NCI-H1092 treated with DMSO at 0.1 percent for 48 hours (cell line): ENCODE measurements at regions not wholly inside any gene's neighbourhood (a gene's known extent, or its start where the extent isn't known, plus 50 kb on each side); places are given as distances from the start of the nearest gene placed in this dataset.

ENCODE experiments used
- DNase-seq: peaks from one replicate; lab custom pipeline; 2025; lab: John Stamatoyannopoulos, UW

GRCh38 chr2:126990605-126991532 is 92.2 kb downstream of the TEX51 start:
- no peak for DNase-seq

GRCh38 chr2:126994340-126994777 is 95.7 kb downstream of the TEX51 start:
- no peak for DNase-seq

GRCh38 chr2:126995621-126996377 is 97.1 kb downstream of the TEX51 start:
- DNase-seq, result no peak

- DNase-seq, result no peak
Observed at GRCh38 chr2:126996378-126996699, 97.6 kb downstream of the TEX51 start.
